Trophoblast cell (in vitro differentiated cells and primary cell): ENCODE measurements at regions not wholly inside any gene's neighbourhood (a gene's known extent, or its start where the extent isn't known, plus 50 kb on each side); places are given as distances from the start of the nearest gene placed in this dataset.
"Not testable (repeated sequence)": the region's sequence is repeated elsewhere in the genome, so short reads cannot be mapped to it uniquely, and the experiment has no call there.

Experiments used
- DNase-seq, 2 donors: peaks; one replicate each; pipeline ENCODE4 v3.0.0-alpha.2; 2016
- H2AFZ ChIP-seq: 2 replicates; pipeline ENCODE4 v1.6.1; 2013; ENCODE audit warnings: low read length, moderate library complexity, mild to moderate bottlenecking; ENCODE audit not compliant: insufficient read depth, poor library complexity
- H2AK5ac ChIP-seq: 2 replicates; pipeline ENCODE4 v1.6.1; 2013; ENCODE audit warnings: mild to moderate bottlenecking, low read length
- H2BK120ac ChIP-seq: 2 replicates; pipeline ENCODE4 v1.6.1; 2013; ENCODE audit warnings: low read length, mild to moderate bottlenecking, moderate library complexity; ENCODE audit not compliant: insufficient read depth, poor library complexity
- H2BK12ac ChIP-seq: 2 replicates; pipeline ENCODE4 v1.6.1; 2013; ENCODE audit warnings: mild to moderate bottlenecking, low read length, moderate library complexity
- H2BK5ac ChIP-seq: 2 replicates; pipeline ENCODE4 v1.6.1; 2013; ENCODE audit warnings: low read length, low read depth, moderate library complexity, mild to moderate bottlenecking; ENCODE audit not compliant: poor library complexity
- H3K14ac ChIP-seq: 2 replicates; pipeline ENCODE4 v1.6.1; 2013; ENCODE audit warnings: mild to moderate bottlenecking, low read length
- H3K18ac ChIP-seq: 2 replicates; pipeline ENCODE4 v1.6.1; 2013; ENCODE audit warnings: mild to moderate bottlenecking, low read length
- H3K23ac ChIP-seq: 2 replicates; pipeline ENCODE4 v1.6.1; 2013; ENCODE audit warnings: low read length
- H3K27ac ChIP-seq: 2 replicates; pipeline ENCODE4 v1.5.1; 2013; ENCODE audit warnings: low read depth, mild to moderate bottlenecking, inconsistent platforms, low read length, moderate library complexity
- H3K27me3 ChIP-seq: 2 replicates; pipeline ENCODE4 v1.6.1; 2013; ENCODE audit warnings: inconsistent platforms, mild to moderate bottlenecking, low read length, moderate library complexity; ENCODE audit not compliant: insufficient read depth
- H3K36me3 ChIP-seq, 2 experiments: 1 replicate in 1 of 2; 2 replicates in 1 of 2; pipeline ENCODE4 v1.6.1; 2013; ENCODE audit warnings: low read length in 2 of 2, mild to moderate bottlenecking in 2 of 2, moderate library complexity in 1 of 2; ENCODE audit not compliant: insufficient read depth in 2 of 2, control insufficient read depth in 1 of 2
- H3K4ac ChIP-seq: 2 replicates; pipeline ENCODE4 v1.6.1; 2013; ENCODE audit warnings: low read depth, mild to moderate bottlenecking, low read length, moderate library complexity
- H3K4me1 ChIP-seq, 2 experiments: 1 replicate in 1 of 2; 2 replicates in 1 of 2; pipeline ENCODE4 v1.6.1; 2013; ENCODE audit warnings: low read length in 2 of 2, mild to moderate bottlenecking in 2 of 2, moderate library complexity in 1 of 2; ENCODE audit not compliant: insufficient read depth in 2 of 2, control insufficient read depth in 1 of 2
- H3K4me2 ChIP-seq: 2 replicates; pipeline ENCODE4 v1.6.1; 2013; ENCODE audit warnings: inconsistent platforms, mild to moderate bottlenecking, low read length, moderate library complexity
- H3K4me3 ChIP-seq: 2 replicates; pipeline ENCODE4 v1.5.1; 2013; ENCODE audit warnings: mild to moderate bottlenecking, low read depth, low read length, inconsistent platforms
- H3K79me1 ChIP-seq: one replicate; pipeline ENCODE4 v1.6.1; 2013; ENCODE audit warnings: low read length
- H3K79me2 ChIP-seq: 2 replicates; pipeline ENCODE4 v1.6.1; 2013; ENCODE audit warnings: low read length, mild to moderate bottlenecking; ENCODE audit not compliant: control insufficient read depth, insufficient read depth, poor library complexity
- H3K9ac ChIP-seq: 2 replicates; pipeline ENCODE4 v1.6.1; 2013; ENCODE audit warnings: mild to moderate bottlenecking, low read length
- H3K9me3 ChIP-seq: 2 replicates; pipeline ENCODE4 v1.6.1; 2013; ENCODE audit warnings: low read depth, mild to moderate bottlenecking, control low read depth, inconsistent platforms, low read length; ENCODE audit not compliant: insufficient read depth
- H4K12ac ChIP-seq: 2 replicates; pipeline ENCODE4 v1.6.1; 2013; ENCODE audit warnings: low read depth, mild to moderate bottlenecking, low read length, moderate library complexity
- H4K8ac ChIP-seq: 2 replicates; pipeline ENCODE4 v1.6.1; 2013; ENCODE audit warnings: low read depth, mild to moderate bottlenecking, low read length, moderate library complexity
- H4K91ac ChIP-seq: one replicate; pipeline ENCODE4 v1.6.1; 2013; ENCODE audit warnings: low read depth, mild to moderate bottlenecking, low read length, moderate library complexity
- WGBS: extraction: QIAGEN DNeasy Blood & Tissue Kit; methylation state at CpG from one replicate; pipeline ENCODE4 v1.1.7; 2013; ENCODE audit warnings: missing lambda C conversion rate; ENCODE audit not compliant: insufficient read length, insufficient coverage; ENCODE audit errors: extremely low coverage; 5-methylcytosine and 5-hydroxymethylcytosine counted together

DNA sequence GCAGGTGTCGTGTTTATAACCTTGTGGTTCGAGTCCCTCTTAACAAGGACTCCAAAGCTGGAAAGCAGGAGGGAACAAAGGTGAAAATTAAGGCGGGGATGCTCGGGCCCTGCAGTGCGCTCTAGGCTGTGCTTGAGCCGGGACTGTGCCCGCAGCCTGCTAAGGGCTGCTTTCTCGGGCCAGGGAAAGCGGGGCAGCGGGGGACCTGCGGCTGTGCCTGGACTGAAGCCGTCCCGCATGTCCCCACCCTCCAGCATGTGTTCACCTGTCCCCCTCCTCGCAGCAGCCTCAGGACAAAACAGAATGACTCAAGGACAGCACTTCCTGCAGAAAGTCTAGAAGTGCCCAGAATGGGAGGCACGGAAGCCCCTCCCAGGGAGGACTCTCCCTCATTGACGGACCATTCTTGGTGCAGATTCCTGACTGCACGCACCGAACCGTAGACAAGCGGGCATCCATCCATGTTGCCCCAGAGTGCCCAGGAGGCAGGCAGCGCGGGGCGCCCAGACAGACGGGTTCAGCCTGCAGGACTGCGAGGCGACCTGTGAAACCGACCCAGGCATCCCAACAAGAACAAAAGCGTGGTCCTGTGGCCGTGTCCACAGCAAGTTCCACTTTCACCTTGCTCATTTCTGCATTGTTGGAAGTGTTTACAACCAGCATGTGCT, 342.9 kb downstream of the MAGEB5 start:
- H2BK120ac ChIP-seq, result no peak overlapping the region
- no peak overlapping the region for H3K4ac ChIP-seq
- no peak overlapping the region for H2AFZ ChIP-seq
- no peak overlapping the region for H3K4me2 ChIP-seq
- no peaks in the 10 kb centered on the region for H3K4me1 ChIP-seq
- no peak overlapping the region for H2AK5ac ChIP-seq
- no peak overlapping the region for H2BK12ac ChIP-seq
- no peak overlapping the region for H3K27ac ChIP-seq
- no peaks in the 10 kb centered on the region for H3K79me1 ChIP-seq
- H3K18ac ChIP-seq, result no peak overlapping the region
- WGBS, result no CpG with 5 or more reads among the region's 29 CpGs
- no peak overlapping the region for H4K91ac ChIP-seq
- no peaks in the 10 kb centered on the region for H3K36me3 ChIP-seq
- no peak overlapping the region for H4K12ac ChIP-seq
- H3K23ac ChIP-seq, result no peak overlapping the region
- no peaks in the 10 kb centered on the region for H3K79me2 ChIP-seq
- no peak overlapping the region for H3K9ac ChIP-seq
- H4K8ac ChIP-seq, result no peak overlapping the region
- no peak overlapping the region for H3K14ac ChIP-seq
- H3K9me3 ChIP-seq, result no peaks in the 10 kb centered on the region
- H3K27me3 ChIP-seq, result no peaks in the 10 kb centered on the region
- no peak overlapping the region for H3K4me3 ChIP-seq
- DNase-seq, result no peak
- no peak overlapping the region for H2BK5ac ChIP-seq

DNA sequence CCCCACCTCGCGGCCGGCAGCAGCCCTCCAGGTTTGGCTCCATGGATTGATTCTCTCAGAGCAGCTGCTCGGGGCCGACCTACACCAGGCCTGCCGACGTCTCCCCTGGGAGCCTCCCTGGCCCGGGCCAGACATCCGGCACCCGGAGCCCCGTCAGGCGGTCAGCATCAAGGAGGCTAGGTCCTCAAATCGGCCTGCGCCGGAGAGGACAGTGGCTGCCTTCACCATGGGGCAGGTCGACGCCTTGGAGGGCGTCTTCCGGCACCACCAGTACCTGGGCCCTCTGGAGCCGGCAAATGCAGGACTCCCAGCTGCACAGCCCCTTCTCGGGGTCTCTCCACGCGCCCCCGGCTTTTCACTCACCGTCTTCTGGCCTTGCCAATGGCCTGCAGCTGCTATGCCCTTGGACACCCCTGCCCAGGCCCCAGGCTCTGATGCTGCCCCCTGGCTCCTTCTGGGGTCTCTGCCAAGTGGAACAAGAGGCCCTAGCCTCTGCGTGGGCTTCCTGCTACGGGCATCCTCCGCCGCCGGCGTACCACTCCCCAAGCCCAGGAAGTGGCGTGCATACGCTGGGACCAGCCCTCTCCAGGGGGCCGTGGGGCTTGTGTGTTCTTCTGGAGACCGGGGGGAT, 341.8 kb downstream of the MAGEB5 start:
- no peak overlapping the region for H2AFZ ChIP-seq
- H3K36me3 ChIP-seq, result no peaks in the 10 kb centered on the region
- H3K27ac ChIP-seq, result no peak overlapping the region
- H2BK5ac ChIP-seq, result no peak overlapping the region
- H3K14ac ChIP-seq, result no peak overlapping the region
- no peak overlapping the region for H2BK12ac ChIP-seq
- H3K4me1 ChIP-seq, result no peaks in the 10 kb centered on the region
- no peak for DNase-seq
- H3K9me3 ChIP-seq, result no peaks in the 10 kb centered on the region
- no peak overlapping the region for H3K4me2 ChIP-seq
- H2BK120ac ChIP-seq, result no peak overlapping the region
- H3K23ac ChIP-seq, result no peak overlapping the region
- H3K4ac ChIP-seq, result no peak overlapping the region
- no peak overlapping the region for H2AK5ac ChIP-seq
- no peaks in the 10 kb centered on the region for H3K79me2 ChIP-seq
- no peaks in the 10 kb centered on the region for H3K27me3 ChIP-seq
- no peak overlapping the region for H4K8ac ChIP-seq
- H3K18ac ChIP-seq, result no peak overlapping the region
- no peak overlapping the region for H3K9ac ChIP-seq
- H3K79me1 ChIP-seq, result no peaks in the 10 kb centered on the region
- no CpG with 5 or more reads among the region's 35 CpGs for WGBS
- no peak overlapping the region for H3K4me3 ChIP-seq
- no peak overlapping the region for H4K12ac ChIP-seq
- no peak overlapping the region for H4K91ac ChIP-seq

DNA sequence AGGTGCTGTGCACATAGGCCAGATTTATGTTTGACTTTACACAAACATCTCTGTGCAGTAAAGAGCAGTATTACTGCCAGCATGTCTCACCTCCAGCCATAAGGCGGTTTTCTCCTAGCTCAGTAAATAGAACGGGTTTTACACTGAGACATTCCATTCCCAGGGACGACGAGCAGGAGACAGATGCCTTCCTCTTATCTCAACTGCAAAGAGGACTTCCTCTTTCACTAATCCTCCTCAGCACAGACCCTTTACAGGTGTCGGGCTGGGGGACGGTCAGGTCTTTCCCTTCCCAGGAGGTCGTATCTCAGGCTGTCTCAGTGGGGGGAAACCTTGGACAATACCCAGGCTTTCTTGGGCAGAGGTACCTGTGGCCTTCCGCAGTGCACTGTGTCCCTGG, 309.8 kb downstream of the MAGEB5 start:
- not testable (repeated sequence) for H3K9me3 ChIP-seq, H3K79me2 ChIP-seq, H3K23ac ChIP-seq, H3K4me2 ChIP-seq, H4K91ac ChIP-seq, H3K79me1 ChIP-seq, H3K27ac ChIP-seq, H3K4me1 ChIP-seq, H3K27me3 ChIP-seq, H2AFZ ChIP-seq, H4K12ac ChIP-seq, DNase-seq, H3K18ac ChIP-seq, H3K4ac ChIP-seq, H2BK120ac ChIP-seq, H3K14ac ChIP-seq, H2BK12ac ChIP-seq, H3K36me3 ChIP-seq, H2BK5ac ChIP-seq, H4K8ac ChIP-seq, H2AK5ac ChIP-seq, H3K9ac ChIP-seq, H3K4me3 ChIP-seq
- WGBS, result no CpG with 5 or more reads among the region's 8 CpGs

DNA sequence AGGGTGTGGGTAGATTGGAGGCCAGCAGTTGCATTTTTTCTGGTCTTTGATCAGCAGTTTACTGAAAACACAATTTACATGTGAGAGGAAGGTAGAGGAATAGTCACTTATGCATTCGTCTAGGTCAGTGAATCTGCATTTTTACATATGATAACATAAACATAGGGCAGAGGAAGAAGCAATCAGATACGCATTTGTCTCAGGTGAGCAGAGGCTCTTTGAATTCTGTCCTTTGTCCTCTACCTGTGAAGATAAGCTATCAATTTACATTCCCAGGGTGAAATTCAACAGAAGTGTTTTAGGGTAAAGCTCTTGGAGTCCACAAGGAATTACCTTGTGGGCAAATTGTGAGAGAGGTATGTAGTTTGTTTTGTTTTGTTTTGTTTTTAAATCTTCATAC, 306.5 kb downstream of the MAGEB5 start:
- H4K12ac ChIP-seq, result no peak overlapping the region
- no peak overlapping the region for H3K9ac ChIP-seq
- no CpG with 5 or more reads among the region's 2 CpGs for WGBS
- no peak for DNase-seq
- no peak overlapping the region for H3K18ac ChIP-seq
- no peaks in the 10 kb centered on the region for H3K79me2 ChIP-seq
- no peaks in the 10 kb centered on the region for H3K36me3 ChIP-seq
- H3K79me1 ChIP-seq, result no peaks in the 10 kb centered on the region
- H3K27me3 ChIP-seq, result no peaks in the 10 kb centered on the region
- no peaks in the 10 kb centered on the region for H3K4me1 ChIP-seq
- no peak overlapping the region for H2BK12ac ChIP-seq
- no peak overlapping the region for H3K23ac ChIP-seq
- no peak overlapping the region for H4K91ac ChIP-seq
- H2BK120ac ChIP-seq, result no peak overlapping the region
- H4K8ac ChIP-seq, result no peak overlapping the region
- no peak overlapping the region for H3K4ac ChIP-seq
- no peak overlapping the region for H2BK5ac ChIP-seq
- H2AFZ ChIP-seq, result no peak overlapping the region
- H3K14ac ChIP-seq, result no peak overlapping the region
- no peak overlapping the region for H3K4me3 ChIP-seq
- H3K4me2 ChIP-seq, result no peak overlapping the region
- no peak overlapping the region for H2AK5ac ChIP-seq
- H3K27ac ChIP-seq, result no peak overlapping the region
- no peaks in the 10 kb centered on the region for H3K9me3 ChIP-seq
